NCI-H2081 treated with DMSO at 0.1 percent for 48 hours (cell line): ENCODE measurements at regions not wholly inside any gene's neighbourhood (a gene's known extent, or its start where the extent isn't known, plus 50 kb on each side); places are given as distances from the start of the nearest gene placed in this dataset.

Experiments used
- DNase-seq: peaks from one replicate; lab custom pipeline; 2025; lab: John Stamatoyannopoulos, UW

- no peak for DNase-seq
Observed at GRCh38 chr9:30670805-30671562, 1713.5 kb upstream of the ACO1 start.

- DNase-seq, result no peak
Observed at GRCh38 chr9:30673132-30673531, 1711.3 kb upstream of the ACO1 start.

- DNase-seq, result no peak
Observed at GRCh38 chr9:30676651-30677050, 1707.8 kb upstream of the ACO1 start.

- DNase-seq, result no peak
Observed at GRCh38 chr9:30677221-30677620, 1707.2 kb upstream of the ACO1 start.

GRCh38 chr9:30688801-30689200, 1695.6 kb upstream of the ACO1 start:
- DNase-seq, result no peak

GRCh38 chr9:30697958-30698357, 1686.5 kb upstream of the ACO1 start:
- DNase-seq, result no peak

- DNase-seq, result no peak
Observed at GRCh38 chr9:30711591-30711990, 1672.9 kb upstream of the ACO1 start.

GRCh38 chr9:30713243-30713642, 1671.2 kb upstream of the ACO1 start:
- DNase-seq, result no peak

GRCh38 chr9:30714389-30714788, 1670.1 kb upstream of the ACO1 start:
- no peak for DNase-seq

- DNase-seq, result no peak
Observed at GRCh38 chr9:30718483-30718882, 1666.0 kb upstream of the ACO1 start.

- no peak for DNase-seq
Observed at GRCh38 chr9:30722065-30722464, 1662.4 kb upstream of the ACO1 start.

GRCh38 chr9:30723656-30724055, 1660.8 kb upstream of the ACO1 start:
- no peak for DNase-seq

- DNase-seq, result no peak
Observed at GRCh38 chr9:30732060-30732459, 1652.4 kb upstream of the ACO1 start.

- DNase-seq, result no peak
Observed at GRCh38 chr9:30744871-30745270, 1639.6 kb upstream of the ACO1 start.

- DNase-seq, result no peak
Observed at GRCh38 chr9:30746589-30746988, 1637.9 kb upstream of the ACO1 start.

- no peak for DNase-seq
Observed at GRCh38 chr9:30757723-30758122, 1626.7 kb upstream of the ACO1 start.

GRCh38 chr9:30758726-30759446, 1625.6 kb upstream of the ACO1 start:
- DNase-seq, result no peak

GRCh38 chr9:30765318-30765717, 1619.1 kb upstream of the ACO1 start:
- no peak for DNase-seq

GRCh38 chr9:30771163-30771708, 1613.2 kb upstream of the ACO1 start:
- DNase-seq, result no peak

- DNase-seq, result no peak
Observed at GRCh38 chr9:30771760-30772159, 1612.7 kb upstream of the ACO1 start.

- DNase-seq, result no peak
Observed at GRCh38 chr9:30773427-30773826, 1611.0 kb upstream of the ACO1 start.

- DNase-seq, result no peak
Observed at GRCh38 chr9:30774326-30774725, 1610.1 kb upstream of the ACO1 start.

GRCh38 chr9:30775236-30775635, 1609.2 kb upstream of the ACO1 start:
- DNase-seq, result no peak
